ENCODE measurements at regions not wholly inside any gene's neighbourhood (a gene's known extent, or its start where the extent isn't known, plus 50 kb on each side); places are given as distances from the start of the nearest gene placed in this dataset.

- no peak for TF ChIP-seq CTCF (conservative IDR thresholded peaks at IDR 0.05 in 1 of 2, IDR thresholded peaks at IDR 0.05 in 1 of 2; ENCODE audit: low read depth in 1 of 2, low read length in 2 of 2)
- no peak for TF ChIP-seq EZH2 (IDR thresholded peaks at IDR 0.05; ENCODE audit: low read length, missing control alignments)
Observed at GRCh38 chr11:134861490-134862104, 449.6 kb upstream of the B3GAT1 start.
